ENCODE measurements at regions not wholly inside any gene's neighbourhood (a gene's known extent, or its start where the extent isn't known, plus 50 kb on each side); places are given as distances from the start of the nearest gene placed in this dataset.

- Histone ChIP-seq H3K27ac (no peak overlapping the region), H3K27me3 (no peaks in the 10 kb centered on the region), H3K9me3 (no peaks in the 10 kb centered on the region), H3K36me3 (no peaks in the 10 kb centered on the region), H3K4me1 (no peaks in the 10 kb centered on the region), H3K4me3 (no peak overlapping the region)
- 70 to 82% methylated on average over 7 of the region's 7 CpGs for WGBS, 2 donors
- DNase-seq (ENCODE audit: low spot score in 2 of 2) = no peak
- TF ChIP-seq EP300 (IDR thresholded peaks at IDR 0.05) (no peak), CTCF (IDR thresholded peaks at IDR 0.05) (no peak), POLR2A (IDR thresholded peaks at IDR 0.05) (no peak)
These were observed 205.0 kb downstream of the TSHZ3 start for GRCh38 chr19:31144075-31144870.

- no peak for DNase-seq (ENCODE audit: low spot score in 2 of 2)
- 80 to 90% methylated on average over 3 of the region's 3 CpGs for WGBS, 2 donors
- H3K9me3 ChIP-seq = no peaks in the 10 kb centered on the region
These were observed 207.9 kb downstream of the TSHZ3 start for GRCh38 chr19:31141301-31141700.

GRCh38 chr19:31140717-31141116 is 208.5 kb downstream of the TSHZ3 start:
- TF ChIP-seq POLR2A (IDR thresholded peaks at IDR 0.05) (no peak), EP300 (IDR thresholded peaks at IDR 0.05) (no peak), CTCF (IDR thresholded peaks at IDR 0.05) (no peak)
- Histone ChIP-seq H3K4me3 (no peak overlapping the region), H3K4me1 (no peaks in the 10 kb centered on the region), H3K36me3 (no peaks in the 10 kb centered on the region), H3K27ac (no peak overlapping the region), H3K27me3 (no peaks in the 10 kb centered on the region), H3K9me3 (no peaks in the 10 kb centered on the region)
- no peak for DNase-seq (ENCODE audit: low spot score in 2 of 2)
- 48 to 64% methylated on average over 6 of the region's 6 CpGs for WGBS, 2 donors

More at GRCh38 chr19:31141301-31141700, 207.9 kb downstream of the TSHZ3 start:
- Histone ChIP-seq H3K36me3 (no peaks in the 10 kb centered on the region), H3K4me1 (no peaks in the 10 kb centered on the region), H3K27ac (no peak overlapping the region), H3K27me3 (no peaks in the 10 kb centered on the region), H3K4me3 (no peak overlapping the region)
- no peak for TF ChIP-seq CTCF (IDR thresholded peaks at IDR 0.05)
- TF ChIP-seq EP300 (IDR thresholded peaks at IDR 0.05) = no peak

GRCh38 chr19:31139871-31140505 is 209.2 kb downstream of the TSHZ3 start:
- no peak overlapping the region for H3K4me3 ChIP-seq
- H3K36me3 ChIP-seq = no peaks in the 10 kb centered on the region
- WGBS, 2 donors = 81 to 82% methylated on average over 9 of the region's 9 CpGs
- no peak overlapping the region for H3K27ac ChIP-seq
- H3K27me3 ChIP-seq = no peaks in the 10 kb centered on the region
- no peak for DNase-seq (ENCODE audit: low spot score in 2 of 2)
- H3K4me1 ChIP-seq = no peaks in the 10 kb centered on the region
- TF ChIP-seq EP300 (IDR thresholded peaks at IDR 0.05) (no peak), CTCF (IDR thresholded peaks at IDR 0.05) (no peak), POLR2A (IDR thresholded peaks at IDR 0.05) (no peak)
- H3K9me3 ChIP-seq = no peaks in the 10 kb centered on the region

GRCh38 chr19:31138077-31138476 is 211.2 kb downstream of the TSHZ3 start:
- Histone ChIP-seq H3K4me1 (no peaks in the 10 kb centered on the region), H3K9me3 (no peaks in the 10 kb centered on the region), H3K27me3 (no peaks in the 10 kb centered on the region), H3K27ac (no peak overlapping the region), H3K4me3 (no peak overlapping the region), H3K36me3 (no peaks in the 10 kb centered on the region)
- WGBS, 2 donors = 92 to 100% methylated on average over 1 of the region's 1 CpG
- no peak for TF ChIP-seq POLR2A (IDR thresholded peaks at IDR 0.05)
- TF ChIP-seq EP300 (IDR thresholded peaks at IDR 0.05) = no peak
- no peak for TF ChIP-seq CTCF (IDR thresholded peaks at IDR 0.05)
- no peak for DNase-seq (ENCODE audit: low spot score in 2 of 2)

Measured in tibial nerve (tissue), 4 donors.